ENCODE measurements at regions not wholly inside any gene's neighbourhood (a gene's known extent, or its start where the extent isn't known, plus 50 kb on each side); places are given as distances from the start of the nearest gene placed in this dataset.
"Not testable (repeated sequence)": the region's sequence is repeated elsewhere in the genome, so short reads cannot be mapped to it uniquely, and the experiment has no call there.

DNA sequence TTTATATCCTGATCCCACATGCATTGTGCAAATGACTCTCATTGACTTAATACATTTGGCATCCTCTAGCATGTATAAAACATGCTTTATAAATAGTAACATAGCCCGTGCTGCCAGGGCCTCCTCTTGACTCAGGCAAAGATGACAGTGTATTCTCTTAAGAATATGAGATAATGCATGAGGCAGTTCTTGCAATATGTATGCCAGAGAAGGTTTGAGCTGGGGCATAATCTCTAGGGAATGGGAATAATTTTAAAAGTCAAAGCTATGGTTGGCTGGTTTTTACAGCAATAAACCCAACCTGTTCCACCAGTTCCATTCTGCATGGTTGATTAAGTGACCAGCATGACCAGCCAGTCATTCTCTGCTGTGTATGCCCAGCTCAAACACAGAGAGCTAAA is 179.0 kb upstream of the PFN2 start:
- no peak for DNase-seq

- no peak for DNase-seq
These were observed 177.5 kb upstream of the PFN2 start for GRCh38 chr3:150148227-150148626.

GRCh38 chr3:150147776-150148175 is 177.1 kb upstream of the PFN2 start:
- no peak for DNase-seq

- DNase-seq, result peak; percentile 79 to 92 (median 90)
These were observed 176.5 kb upstream of the PFN2 start for GRCh38 chr3:150146991-150147761.

- no peak for DNase-seq
These were observed 175.0 kb upstream of the PFN2 start for GRCh38 chr3:150145659-150146058.

GRCh38 chr3:150144191-150144708 is 173.6 kb upstream of the PFN2 start:
- peak; percentile 53 to 65 (median 64) for DNase-seq

DNA sequence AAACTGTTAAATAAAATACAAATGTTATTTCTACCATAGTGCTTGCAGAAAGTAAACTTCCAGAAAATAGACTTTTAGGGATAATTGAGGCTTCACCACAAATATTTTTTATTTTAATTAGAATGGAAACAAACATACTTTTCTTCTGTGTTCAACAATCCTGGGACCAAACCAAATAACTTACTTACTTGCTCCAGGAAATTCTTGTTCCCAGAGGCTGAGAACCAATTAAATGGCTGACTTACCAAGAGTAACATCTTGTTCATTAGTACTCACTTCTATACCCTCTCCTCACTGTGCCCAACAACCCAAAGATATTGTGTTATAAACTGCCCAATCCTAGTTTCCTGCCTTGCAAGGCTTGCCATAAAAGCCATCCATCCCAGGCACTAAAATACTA is 172.2 kb upstream of the PFN2 start:
- DNase-seq, result no peak

DNA sequence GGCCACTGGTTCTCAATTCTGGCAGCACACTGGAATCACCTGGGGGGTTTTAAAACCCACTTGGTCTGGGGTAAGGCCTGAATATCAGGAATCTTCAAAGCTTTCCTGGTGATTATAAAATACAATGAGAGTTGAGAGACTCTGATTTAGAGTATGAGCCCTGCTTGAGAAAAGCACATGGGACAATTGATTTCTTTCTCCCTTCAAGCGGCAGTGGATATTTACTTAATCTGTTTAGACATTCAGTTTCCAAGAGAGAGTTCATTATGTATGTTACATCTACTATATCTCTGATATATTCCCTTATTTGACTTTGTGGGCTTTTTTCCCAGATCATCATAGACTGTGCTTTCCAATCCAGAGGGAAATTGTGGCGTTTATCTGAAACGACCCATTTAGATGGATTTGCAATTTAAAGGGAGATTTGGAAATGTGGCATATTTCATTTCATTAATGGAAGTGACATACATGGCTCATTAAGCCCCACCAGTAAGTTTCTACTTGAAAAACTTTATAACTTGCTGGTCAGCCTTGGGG is 171.2 kb upstream of the PFN2 start:
- DNase-seq, result no peak

DNA sequence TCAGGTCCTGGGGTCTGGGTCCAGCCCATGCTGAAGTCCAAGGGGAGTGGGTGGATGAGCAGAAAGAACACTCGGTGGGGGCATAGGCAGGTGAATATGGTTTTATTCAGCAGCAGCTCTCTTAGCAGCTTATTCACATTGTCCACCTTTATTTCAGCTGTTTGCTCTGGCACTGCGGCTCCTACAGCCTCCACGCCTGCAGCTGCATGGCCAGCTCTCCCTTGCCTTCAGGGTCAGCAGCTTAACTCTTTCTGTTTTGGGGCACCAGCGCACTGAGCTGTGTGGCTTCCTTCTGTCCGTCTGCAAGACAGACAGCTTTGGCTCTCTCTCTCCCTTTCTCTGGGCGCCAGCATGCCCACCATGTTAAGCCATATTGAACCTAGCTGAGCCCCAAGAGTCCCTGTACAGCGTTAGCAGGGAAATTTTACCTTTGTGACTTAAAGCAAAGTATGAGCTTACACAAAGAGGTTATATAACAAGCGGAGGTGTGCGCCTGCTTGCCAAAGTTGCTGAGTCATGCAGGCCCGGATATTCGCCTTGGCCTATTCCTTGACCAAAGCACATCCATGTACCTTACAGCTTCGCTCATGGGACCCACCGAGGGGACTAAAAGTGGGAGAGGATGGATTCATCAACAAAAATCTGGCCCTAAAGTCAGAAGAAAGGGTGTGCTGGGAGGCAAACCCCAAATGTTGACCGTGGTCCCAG is 170.1 kb upstream of the PFN2 start:
- no peak for DNase-seq

DNA sequence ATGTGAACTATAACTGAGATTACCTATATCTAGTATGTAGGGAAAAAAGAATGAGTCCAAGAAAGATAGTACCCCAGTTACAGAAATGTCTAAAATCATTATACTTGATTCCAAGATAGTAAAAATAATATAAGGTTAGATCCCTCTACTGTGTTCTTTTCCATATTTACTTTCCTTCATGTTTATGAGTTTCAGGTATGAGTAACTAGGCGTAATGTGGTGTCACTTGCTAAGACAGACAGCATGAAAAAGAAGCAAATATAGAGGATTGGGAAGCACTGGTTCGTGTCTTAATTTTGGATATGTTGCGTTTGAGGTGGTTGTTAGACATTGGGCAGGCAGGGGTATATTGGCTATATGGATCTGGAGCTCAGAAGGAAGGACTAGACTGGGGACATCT is 168.1 kb upstream of the PFN2 start:
- DNase-seq, result no peak

- no peak for DNase-seq
These were observed 165.5 kb upstream of the PFN2 start for GRCh38 chr3:150136242-150136641.

DNA sequence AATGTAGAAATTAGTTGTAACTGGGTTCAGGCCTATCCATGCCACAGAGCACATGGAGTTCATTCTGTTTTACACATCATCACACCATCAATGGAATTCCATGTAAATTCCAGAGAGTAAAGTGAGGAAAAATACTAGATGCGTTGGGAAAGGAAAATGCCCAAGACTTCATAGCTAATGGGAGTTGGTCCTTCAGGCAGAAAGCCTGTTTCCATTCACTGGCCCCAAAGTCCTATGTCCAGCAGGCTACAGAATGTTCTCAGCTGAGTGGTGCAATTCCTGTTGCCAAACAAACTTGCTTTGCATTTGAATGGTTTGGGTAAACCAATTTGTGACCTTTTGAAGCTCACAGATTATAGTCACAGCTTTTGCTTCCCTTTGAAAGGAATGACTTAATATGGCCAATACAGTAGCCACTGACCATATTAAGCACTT is 164.6 kb upstream of the PFN2 start:
- DNase-seq, result no peak

GRCh38 chr3:150133293-150133692 is 162.6 kb upstream of the PFN2 start:
- no peak for DNase-seq

GRCh38 chr3:150132101-150132749 is 161.5 kb upstream of the PFN2 start:
- no peak for DNase-seq

DNA sequence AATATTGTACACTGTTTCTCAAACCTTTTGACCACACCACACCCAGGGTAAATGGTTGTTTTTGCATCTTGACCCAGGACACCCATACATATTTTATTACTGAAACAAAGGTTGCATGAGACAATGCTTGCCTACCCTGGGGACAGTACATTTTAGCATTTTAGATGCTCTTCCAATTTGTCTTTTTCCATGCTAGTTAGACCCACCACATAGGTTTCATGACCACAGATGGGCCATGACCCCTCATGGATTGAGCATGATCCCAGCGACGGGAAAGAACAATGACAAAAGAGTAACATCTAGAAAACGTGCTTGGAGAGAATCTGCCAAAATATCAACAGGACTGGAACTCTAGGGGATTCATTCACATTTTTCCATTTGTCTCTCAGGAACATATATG is 161.0 kb upstream of the PFN2 start:
- DNase-seq, result no peak

DNA sequence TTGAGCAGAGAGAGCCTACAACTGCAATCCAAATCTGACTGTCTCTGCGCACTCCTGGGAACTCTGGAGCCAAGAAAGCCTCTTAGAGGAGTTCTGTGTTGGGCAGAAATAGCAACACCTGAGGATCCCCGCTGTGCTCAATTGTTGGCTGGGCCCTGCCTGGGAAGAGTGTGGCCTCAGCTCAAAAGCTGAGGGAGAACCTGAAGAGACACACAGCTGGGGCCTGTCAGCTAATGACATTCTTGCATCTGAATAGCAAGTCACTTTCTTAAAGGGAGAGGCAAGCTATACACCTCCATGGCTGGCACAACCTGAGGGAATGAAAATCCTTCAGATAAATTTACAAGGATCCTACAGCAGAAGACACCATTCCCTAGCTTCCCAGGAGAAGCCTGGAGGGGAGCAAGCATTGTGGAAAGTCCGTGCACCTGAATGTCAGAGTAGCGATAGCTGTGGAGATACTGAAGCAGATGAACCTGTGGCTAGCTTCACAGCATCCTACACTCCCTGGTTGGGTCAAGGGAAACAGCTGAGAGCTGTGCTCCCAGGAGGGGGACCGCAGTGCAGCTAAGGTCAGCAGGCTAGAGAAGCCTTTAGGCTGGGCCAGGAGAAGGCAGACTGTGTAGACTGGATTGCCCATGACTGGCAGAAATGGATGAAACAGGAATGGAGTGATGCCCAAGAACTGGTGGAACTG is 159.9 kb upstream of the PFN2 start:
- no peak for DNase-seq

GRCh38 chr3:150129166-150129565 is 158.5 kb upstream of the PFN2 start:
- DNase-seq, result no peak

DNA sequence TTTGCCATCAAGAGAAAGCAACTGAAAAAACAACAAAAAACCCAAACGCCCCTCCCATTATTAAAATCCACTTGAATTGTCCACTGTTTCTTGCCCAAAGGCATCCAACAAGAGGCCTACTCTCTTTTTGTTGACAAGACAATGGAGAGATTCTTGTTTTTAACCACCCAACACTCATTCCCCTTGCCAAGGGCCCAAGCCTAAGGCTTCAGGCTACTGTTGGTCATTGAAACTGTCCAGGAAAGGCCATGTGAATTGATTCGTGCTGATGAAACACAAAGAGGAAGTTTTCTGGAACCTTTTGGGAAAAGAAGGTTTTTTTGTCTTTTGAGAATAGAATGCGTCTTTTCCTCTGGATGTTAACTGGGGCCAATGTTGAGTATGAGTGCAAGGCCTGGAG is 157.4 kb upstream of the PFN2 start:
- DNase-seq, result no peak

GRCh38 chr3:150127011-150127490 is 156.4 kb upstream of the PFN2 start:
- no peak for DNase-seq

DNA sequence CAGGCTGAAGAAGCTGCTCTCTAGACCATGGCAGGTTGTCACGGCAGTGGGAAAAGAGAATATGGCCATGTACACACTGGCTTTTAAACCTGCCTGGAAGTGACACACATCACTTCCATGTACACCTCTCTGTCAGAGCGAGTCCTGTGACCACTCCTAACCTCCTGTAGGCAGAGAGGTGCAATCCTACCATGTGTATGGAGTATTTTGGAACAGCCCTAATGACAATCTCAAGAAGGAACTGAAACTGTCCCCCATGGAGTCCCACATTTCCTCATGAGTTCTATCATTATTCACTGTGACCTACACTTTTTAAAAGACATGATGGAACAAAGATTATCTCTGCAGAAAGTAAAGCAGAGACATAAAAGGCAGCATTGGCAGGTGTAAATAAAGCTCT is 153.4 kb upstream of the PFN2 start:
- peak in 1 of 3 donors; percentile 10 for DNase-seq

- not testable (repeated sequence) for DNase-seq
These were observed 152.6 kb upstream of the PFN2 start for GRCh38 chr3:150123249-150123648.

DNA sequence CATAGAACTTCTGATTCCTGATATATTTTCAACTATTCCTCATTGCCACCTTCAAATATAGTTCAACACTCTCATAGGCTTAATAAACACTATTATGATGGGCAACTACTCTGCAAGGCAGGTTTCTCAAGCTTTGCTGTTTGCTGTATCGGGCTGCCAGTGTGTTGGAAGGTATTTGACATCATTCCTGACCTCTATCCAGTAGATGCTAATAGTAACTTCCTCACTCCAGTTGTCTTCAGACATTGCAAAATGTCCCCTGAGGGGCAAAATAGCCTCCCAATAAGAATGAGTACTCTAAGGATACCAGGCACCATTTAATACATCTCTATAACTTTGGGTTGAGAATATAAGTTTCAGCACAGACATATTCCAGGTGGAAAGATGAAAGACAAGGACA is 147.5 kb upstream of the PFN2 start:
- no peak for DNase-seq

- no peak for DNase-seq
These were observed 146.4 kb upstream of the PFN2 start for GRCh38 chr3:150117076-150117475.
